SK-N-SH (cell line): ENCODE measurements at regions not wholly inside any gene's neighbourhood (a gene's known extent, or its start where the extent isn't known, plus 50 kb on each side); places are given as distances from the start of the nearest gene placed in this dataset.

Experiments
- CTCF ChIA-PET: fragments of 300-600, 350-600 bp; formaldehyde crosslinking; extraction: SDS; loops from one replicate; lab custom pipeline; 2021; lab: Yijun Ruan, JAX
- POLR2A ChIA-PET: fragments of 350-600 bp; sonication (Branson Sonifier 250); formaldehyde crosslinking; extraction: SDS; loops from one replicate; lab custom pipeline; 2020; ENCODE audit warnings: antibody characterized with exemption, inconsistent platforms; lab: Yijun Ruan, JAX
- DNase-seq: peaks from one replicate; pipeline ENCODE4 v3.0.0; 2012
- H2AFZ ChIP-seq: fragments of 200-600 bp; sonication (generic); 2 replicates; pipeline ENCODE4 v1.8.1; 2016; ENCODE audit warnings: antibody characterized with exemption, mild to moderate bottlenecking, low read depth
- H3F3A ChIP-seq: fragments of 200-600 bp; sonication (generic); replicated peaks from 2 replicates; pipeline ENCODE3; 2016; ENCODE audit warnings: antibody characterized with exemption, mild to moderate bottlenecking; ENCODE audit not compliant: insufficient read depth
- H3K27ac ChIP-seq, 2 experiments: fragments of 200-500 bp in 1 of 2; fragments of 200-600 bp in 1 of 2; sonication (Bioruptor generic) in 1 of 2; sonication (generic), shearing (Covaris generic) in 1 of 2; 2 replicates each; pipeline versions ENCODE4 v1.5.1 to v1.6.1; 2014 to 2016; ENCODE audit warnings: low read depth in 2 of 2, inconsistent platforms in 1 of 2, low read length in 1 of 2, mild to moderate bottlenecking in 1 of 2, mixed read lengths in 1 of 2
- H3K27me3 ChIP-seq: fragments of 200-600 bp; sonication (generic), shearing (Covaris generic); 2 replicates; pipeline ENCODE4 v1.6.1; 2016; ENCODE audit warnings: mixed run types; ENCODE audit not compliant: insufficient read depth
- H3K36me3 ChIP-seq, 2 experiments: fragments of 200-500 bp in 1 of 2; fragments of 200-600 bp in 1 of 2; sonication (Bioruptor generic) in 1 of 2; sonication (generic) in 1 of 2; replicated peaks in 1 of 2; 2 replicates each; pipeline versions ENCODE3 to v1.5.1; 2014 to 2016; ENCODE audit warnings: low read length in 1 of 2, mild to moderate bottlenecking in 1 of 2; ENCODE audit not compliant: insufficient read depth in 2 of 2, control insufficient read depth in 1 of 2
- H3K4me1 ChIP-seq, 2 experiments: fragments of 200-500 bp in 1 of 2; fragments of 200-600 bp in 1 of 2; sonication (Bioruptor generic) in 1 of 2; sonication (generic), shearing (Covaris generic) in 1 of 2; 2 replicates each; pipeline versions ENCODE4 v1.5.1 to v1.6.1; 2014 to 2016; ENCODE audit warnings: low read depth in 1 of 2, low read length in 1 of 2, mixed run types in 1 of 2; ENCODE audit not compliant: insufficient read depth in 2 of 2, control insufficient read depth in 1 of 2
- H3K4me2 ChIP-seq: fragments of 200-600 bp; sonication (generic), shearing (Covaris generic); 2 replicates; pipeline ENCODE4 v1.6.1; 2017; ENCODE audit warnings: mixed run types
- H3K4me3 ChIP-seq, 2 experiments: fragments of 200-500 bp in 1 of 2; fragments of 200-600 bp in 1 of 2; sonication (Bioruptor generic) in 1 of 2; sonication (generic), shearing (Covaris generic) in 1 of 2; 2 replicates each; pipeline versions ENCODE4 v1.5.1 to v1.8.1; 2014 to 2016; ENCODE audit warnings: low read depth in 2 of 2, inconsistent platforms in 1 of 2, low read length in 1 of 2, mild to moderate bottlenecking in 1 of 2, mixed read lengths in 1 of 2, moderate library complexity in 1 of 2
- H3K79me2 ChIP-seq: fragments of 200-600 bp; sonication (generic); 2 replicates; pipeline ENCODE4 v1.8.1; 2017; ENCODE audit warnings: mild to moderate bottlenecking; ENCODE audit not compliant: insufficient read depth
- H3K9ac ChIP-seq: fragments of 200-600 bp; sonication (generic); 2 replicates; pipeline ENCODE4 v1.6.1; 2017; ENCODE audit warnings: mixed run types
- H3K9me2 ChIP-seq: fragments of 200-600 bp; sonication (generic); 2 replicates; pipeline ENCODE4 v1.6.1; 2017; ENCODE audit warnings: mixed run types
- H3K9me3 ChIP-seq: fragments of 200-600 bp; sonication (generic); 2 replicates; pipeline ENCODE4 v1.6.1; 2017; ENCODE audit warnings: mixed run types, mild to moderate bottlenecking, moderate library complexity
- H4K20me1 ChIP-seq: fragments of 200-600 bp; sonication (generic); 2 replicates; pipeline ENCODE4 v1.6.1; 2017; ENCODE audit warnings: mild to moderate bottlenecking, mixed run types; ENCODE audit not compliant: insufficient read depth
- CHD2 ChIP-seq: fragments of 150-350 bp; IDR thresholded peaks from 2 replicates; pipeline ENCODE4 v1.6.1; 2018; ENCODE audit warnings: low read length; ENCODE audit not compliant: partially characterized antibody
- ELF1 ChIP-seq: IDR thresholded peaks from 2 replicates; pipeline ENCODE4 v1.4.0; 2012
- EP300 ChIP-seq, 2 experiments: IDR thresholded peaks; 2 replicates each; pipeline versions ENCODE4 v1.4.0 to v1.6.1; 2012; ENCODE audit warnings: borderline replicate concordance in 1 of 2, low read depth in 1 of 2, low read length in 1 of 2
- FOSL2 ChIP-seq: IDR thresholded peaks from 2 replicates; pipeline ENCODE4 v1.4.0; 2012; ENCODE audit warnings: low read depth, mild to moderate bottlenecking, moderate library complexity, borderline replicate concordance
- FOXJ3 ChIP-seq: sonication (generic); formaldehyde crosslinking; IDR thresholded peaks from 2 replicates; pipeline ENCODE4 v1.5.1; 2020; ENCODE audit warnings: mild to moderate bottlenecking, missing genetic modification reagents
- GATA2 ChIP-seq: sonication (generic); formaldehyde crosslinking; IDR thresholded peaks from 2 replicates; pipeline ENCODE4 v1.5.0; 2020; ENCODE audit warnings: mild to moderate bottlenecking, missing genetic modification reagents
- MXI1 ChIP-seq: IDR thresholded peaks from 2 replicates; pipeline ENCODE4 v1.6.1; 2012; ENCODE audit warnings: mild to moderate bottlenecking, low read depth, low read length, improper control_type of control experiment
- NFIC ChIP-seq: IDR thresholded peaks from 2 replicates; pipeline ENCODE4 v1.4.0; 2012; ENCODE audit warnings: borderline replicate concordance
- RAD21 ChIP-seq: IDR thresholded peaks from 2 replicates; pipeline ENCODE4 v1.6.1; 2012; ENCODE audit warnings: mild to moderate bottlenecking, low read length
- RCOR1 ChIP-seq: fragments of 150-350 bp; IDR thresholded peaks from 2 replicates; pipeline ENCODE4 v1.6.1; 2017; ENCODE audit warnings: antibody characterized with exemption, low read length
- SMC3 ChIP-seq: IDR thresholded peaks from 2 replicates; pipeline ENCODE4 v1.6.1; 2012; ENCODE audit warnings: low read depth, low read length, improper control_type of control experiment
- TCF12 ChIP-seq: IDR thresholded peaks from 2 replicates; pipeline ENCODE4 v1.4.0; 2012
- WGBS: methylation state at CpG from one replicate; pipeline ENCODE4 v1.1.6; 2017; ENCODE audit warnings: low lambda C conversion rate; 5-methylcytosine and 5-hydroxymethylcytosine counted together
- TF ChIP-seq, protein P1 (sequence below): fragments of 150-350 bp; IDR thresholded peaks from 2 replicates; pipeline ENCODE4 v1.6.1; 2017; ENCODE audit warnings: antibody characterized with exemption, low read length, low read depth, borderline replicate concordance
- TF ChIP-seq, protein P2 (sequence below): fragments of 200-600 bp; sonication (generic); IDR thresholded peaks from 2 replicates; pipeline ENCODE4 v1.6.1; 2017; ENCODE audit warnings: antibody characterized with exemption, mild to moderate bottlenecking, moderate library complexity
- TF ChIP-seq, protein P3 (sequence below): IDR thresholded peaks from 2 replicates; pipeline ENCODE4 v1.6.1; 2012; ENCODE audit warnings: mild to moderate bottlenecking, low read depth, low read length, moderate library complexity
- TF ChIP-seq, protein P4 (sequence below): IDR thresholded peaks from 2 replicates; pipeline ENCODE4 v1.4.0; 2012; ENCODE audit warnings: low read depth, borderline replicate concordance

DNA sequence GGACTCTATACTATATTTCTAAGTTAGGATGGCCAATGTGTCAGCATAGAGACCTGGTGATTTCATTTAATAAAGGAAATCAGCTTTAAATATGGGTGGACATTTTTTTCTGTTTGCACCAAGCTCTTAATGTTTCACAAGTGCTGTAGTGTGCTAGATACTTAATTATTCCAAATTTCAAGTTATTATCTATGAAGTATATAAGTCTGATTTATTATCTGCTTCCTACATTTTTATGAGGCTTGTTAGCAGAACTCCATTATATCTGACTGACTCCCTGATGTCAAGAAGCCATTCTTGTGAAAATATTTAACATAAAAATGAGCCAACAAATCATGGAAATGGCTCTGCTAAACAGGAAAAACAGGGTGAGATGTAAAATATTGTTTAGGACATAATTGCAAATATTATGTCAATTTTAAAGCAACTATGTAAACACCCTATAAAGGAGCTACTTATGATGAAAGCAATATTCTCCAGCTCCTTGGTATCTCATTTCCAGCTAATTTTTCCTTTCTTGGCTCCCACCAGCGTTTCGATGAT is 1415.2 kb downstream of the GATA3 start:
- Histone ChIP-seq H3K4me3 (no peak overlapping the region), H3K79me2 (no peaks in the 10 kb centered on the region), H3F3A (no peaks in the 10 kb centered on the region), H3K4me2 (no peak overlapping the region), H4K20me1 (no peaks in the 10 kb centered on the region), H3K9me3 (no peaks in the 10 kb centered on the region), H3K9ac (no peak overlapping the region), H3K27ac (no peak overlapping the region), H3K4me1 (no peaks in the 10 kb centered on the region), H3K36me3 (no peaks in the 10 kb centered on the region), H2AFZ (no peak overlapping the region), H3K9me2 (no peaks in the 10 kb centered on the region), H3K27me3 (no peaks in the 10 kb centered on the region)
- TF ChIP-seq RCOR1 = no peak
- no peak for TF ChIP-seq GATA2 (CRISPR knock-in tag)
- TF ChIP-seq, protein P1, sequence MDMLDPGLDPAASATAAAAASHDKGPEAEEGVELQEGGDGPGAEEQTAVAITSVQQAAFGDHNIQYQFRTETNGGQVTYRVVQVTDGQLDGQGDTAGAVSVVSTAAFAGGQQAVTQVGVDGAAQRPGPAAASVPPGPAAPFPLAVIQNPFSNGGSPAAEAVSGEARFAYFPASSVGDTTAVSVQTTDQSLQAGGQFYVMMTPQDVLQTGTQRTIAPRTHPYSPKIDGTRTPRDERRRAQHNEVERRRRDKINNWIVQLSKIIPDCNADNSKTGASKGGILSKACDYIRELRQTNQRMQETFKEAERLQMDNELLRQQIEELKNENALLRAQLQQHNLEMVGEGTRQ = no peak
- TF ChIP-seq MXI1 = no peak
- TF ChIP-seq ELF1 = no peak
- no peak for TF ChIP-seq SMC3
- no peak for TF ChIP-seq EP300 (IDR thresholded peaks at IDR 0.05; ENCODE audit: borderline replicate concordance in 1 of 2, low read depth in 1 of 2, low read length in 1 of 2)
- TF ChIP-seq NFIC = no peak
- no peak for TF ChIP-seq CHD2
- TF ChIP-seq, protein P2, sequence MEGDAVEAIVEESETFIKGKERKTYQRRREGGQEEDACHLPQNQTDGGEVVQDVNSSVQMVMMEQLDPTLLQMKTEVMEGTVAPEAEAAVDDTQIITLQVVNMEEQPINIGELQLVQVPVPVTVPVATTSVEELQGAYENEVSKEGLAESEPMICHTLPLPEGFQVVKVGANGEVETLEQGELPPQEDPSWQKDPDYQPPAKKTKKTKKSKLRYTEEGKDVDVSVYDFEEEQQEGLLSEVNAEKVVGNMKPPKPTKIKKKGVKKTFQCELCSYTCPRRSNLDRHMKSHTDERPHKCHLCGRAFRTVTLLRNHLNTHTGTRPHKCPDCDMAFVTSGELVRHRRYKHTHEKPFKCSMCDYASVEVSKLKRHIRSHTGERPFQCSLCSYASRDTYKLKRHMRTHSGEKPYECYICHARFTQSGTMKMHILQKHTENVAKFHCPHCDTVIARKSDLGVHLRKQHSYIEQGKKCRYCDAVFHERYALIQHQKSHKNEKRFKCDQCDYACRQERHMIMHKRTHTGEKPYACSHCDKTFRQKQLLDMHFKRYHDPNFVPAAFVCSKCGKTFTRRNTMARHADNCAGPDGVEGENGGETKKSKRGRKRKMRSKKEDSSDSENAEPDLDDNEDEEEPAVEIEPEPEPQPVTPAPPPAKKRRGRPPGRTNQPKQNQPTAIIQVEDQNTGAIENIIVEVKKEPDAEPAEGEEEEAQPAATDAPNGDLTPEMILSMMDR = no peak
- no peak for TF ChIP-seq FOXJ3 (CRISPR knock-in tag)
- TF ChIP-seq, protein P3, sequence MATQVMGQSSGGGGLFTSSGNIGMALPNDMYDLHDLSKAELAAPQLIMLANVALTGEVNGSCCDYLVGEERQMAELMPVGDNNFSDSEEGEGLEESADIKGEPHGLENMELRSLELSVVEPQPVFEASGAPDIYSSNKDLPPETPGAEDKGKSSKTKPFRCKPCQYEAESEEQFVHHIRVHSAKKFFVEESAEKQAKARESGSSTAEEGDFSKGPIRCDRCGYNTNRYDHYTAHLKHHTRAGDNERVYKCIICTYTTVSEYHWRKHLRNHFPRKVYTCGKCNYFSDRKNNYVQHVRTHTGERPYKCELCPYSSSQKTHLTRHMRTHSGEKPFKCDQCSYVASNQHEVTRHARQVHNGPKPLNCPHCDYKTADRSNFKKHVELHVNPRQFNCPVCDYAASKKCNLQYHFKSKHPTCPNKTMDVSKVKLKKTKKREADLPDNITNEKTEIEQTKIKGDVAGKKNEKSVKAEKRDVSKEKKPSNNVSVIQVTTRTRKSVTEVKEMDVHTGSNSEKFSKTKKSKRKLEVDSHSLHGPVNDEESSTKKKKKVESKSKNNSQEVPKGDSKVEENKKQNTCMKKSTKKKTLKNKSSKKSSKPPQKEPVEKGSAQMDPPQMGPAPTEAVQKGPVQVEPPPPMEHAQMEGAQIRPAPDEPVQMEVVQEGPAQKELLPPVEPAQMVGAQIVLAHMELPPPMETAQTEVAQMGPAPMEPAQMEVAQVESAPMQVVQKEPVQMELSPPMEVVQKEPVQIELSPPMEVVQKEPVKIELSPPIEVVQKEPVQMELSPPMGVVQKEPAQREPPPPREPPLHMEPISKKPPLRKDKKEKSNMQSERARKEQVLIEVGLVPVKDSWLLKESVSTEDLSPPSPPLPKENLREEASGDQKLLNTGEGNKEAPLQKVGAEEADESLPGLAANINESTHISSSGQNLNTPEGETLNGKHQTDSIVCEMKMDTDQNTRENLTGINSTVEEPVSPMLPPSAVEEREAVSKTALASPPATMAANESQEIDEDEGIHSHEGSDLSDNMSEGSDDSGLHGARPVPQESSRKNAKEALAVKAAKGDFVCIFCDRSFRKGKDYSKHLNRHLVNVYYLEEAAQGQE = no peak
- no peak for TF ChIP-seq TCF12
- TF ChIP-seq FOSL2 = no peak
- TF ChIP-seq, protein P4, sequence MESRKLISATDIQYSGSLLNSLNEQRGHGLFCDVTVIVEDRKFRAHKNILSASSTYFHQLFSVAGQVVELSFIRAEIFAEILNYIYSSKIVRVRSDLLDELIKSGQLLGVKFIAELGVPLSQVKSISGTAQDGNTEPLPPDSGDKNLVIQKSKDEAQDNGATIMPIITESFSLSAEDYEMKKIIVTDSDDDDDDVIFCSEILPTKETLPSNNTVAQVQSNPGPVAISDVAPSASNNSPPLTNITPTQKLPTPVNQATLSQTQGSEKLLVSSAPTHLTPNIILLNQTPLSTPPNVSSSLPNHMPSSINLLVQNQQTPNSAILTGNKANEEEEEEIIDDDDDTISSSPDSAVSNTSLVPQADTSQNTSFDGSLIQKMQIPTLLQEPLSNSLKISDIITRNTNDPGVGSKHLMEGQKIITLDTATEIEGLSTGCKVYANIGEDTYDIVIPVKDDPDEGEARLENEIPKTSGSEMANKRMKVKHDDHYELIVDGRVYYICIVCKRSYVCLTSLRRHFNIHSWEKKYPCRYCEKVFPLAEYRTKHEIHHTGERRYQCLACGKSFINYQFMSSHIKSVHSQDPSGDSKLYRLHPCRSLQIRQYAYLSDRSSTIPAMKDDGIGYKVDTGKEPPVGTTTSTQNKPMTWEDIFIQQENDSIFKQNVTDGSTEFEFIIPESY = no peak
- TF ChIP-seq RAD21 = no peak
- ChIA-PET POLR2A (no interaction called here), CTCF (interaction anchor here (0.6 to 0.8 kb wide), 2 partner anchors 13 to 1624 kb away, joined by 3 to 4 read pairs; no protein-coding TSS in a partner anchor)
- DNase-seq = no peak
- WGBS = 12% methylated on average over 2 of the region's 2 CpGs
